T-helper 1 cell (primary cell): ENCODE measurements at regions not wholly inside any gene's neighbourhood (a gene's known extent, or its start where the extent isn't known, plus 50 kb on each side); places are given as distances from the start of the nearest gene placed in this dataset.

ENCODE experiments used
- DNase-seq, 5 donors: peaks; one replicate each; pipeline ENCODE4 v3.0.0-alpha.2; 2012 to 2020

GRCh38 chr10:28967031-28967430 lies 289.7 kb downstream of the BAMBI start:
- DNase-seq = no peak

GRCh38 chr10:28969413-28969812 lies 292.1 kb downstream of the BAMBI start:
- DNase-seq = no peak

GRCh38 chr10:28970231-28970630 lies 292.9 kb downstream of the BAMBI start:
- DNase-seq = no peak

- no peak for DNase-seq
These were observed 293.9 kb downstream of the BAMBI start for GRCh38 chr10:28971255-28971654.

GRCh38 chr10:28971764-28972163 lies 294.4 kb downstream of the BAMBI start:
- DNase-seq = no peak

GRCh38 chr10:28973309-28973972 lies 296.1 kb downstream of the BAMBI start:
- DNase-seq = no peak

GRCh38 chr10:28975891-28976531 lies 298.7 kb downstream of the BAMBI start:
- DNase-seq = no peak

- no peak for DNase-seq
These were observed 300.2 kb downstream of the BAMBI start for GRCh38 chr10:28977518-28977917.

- no peak for DNase-seq
These were observed 302.9 kb downstream of the BAMBI start for GRCh38 chr10:28980264-28980663.

GRCh38 chr10:28981007-28981406 lies 303.7 kb downstream of the BAMBI start:
- DNase-seq = no peak

- no peak for DNase-seq
These were observed 305.7 kb downstream of the BAMBI start for GRCh38 chr10:28982974-28983373.

- DNase-seq = no peak
These were observed 305.1 kb upstream of the LYZL1 start for GRCh38 chr10:28983799-28984198.

- DNase-seq = no peak
These were observed 304.4 kb upstream of the LYZL1 start for GRCh38 chr10:28984431-28984830.

- DNase-seq = no peak
These were observed 303.6 kb upstream of the LYZL1 start for GRCh38 chr10:28985137-28985885.

- no peak for DNase-seq
These were observed 302.6 kb upstream of the LYZL1 start for GRCh38 chr10:28986117-28986792.

- no peak for DNase-seq
These were observed 302.0 kb upstream of the LYZL1 start for GRCh38 chr10:28986856-28987255.

GRCh38 chr10:28987555-28988320 lies 301.1 kb upstream of the LYZL1 start:
- DNase-seq = no peak

GRCh38 chr10:28988980-28989379 lies 299.9 kb upstream of the LYZL1 start:
- no peak for DNase-seq

- peak in 2 of 5 donors; percentile 6 to 8 for DNase-seq
These were observed 297.3 kb upstream of the LYZL1 start for GRCh38 chr10:28991333-28992270.

GRCh38 chr10:28993056-28993455 lies 295.8 kb upstream of the LYZL1 start:
- no peak for DNase-seq

- DNase-seq = no peak
These were observed 295.0 kb upstream of the LYZL1 start for GRCh38 chr10:28993861-28994260.
